GM13976 (cell line): ENCODE measurements at regions not wholly inside any gene's neighbourhood (a gene's known extent, or its start where the extent isn't known, plus 50 kb on each side); places are given as distances from the start of the nearest gene placed in this dataset.

Experiments
- DNase-seq: peaks from one replicate; pipeline ENCODE4 v3.0.0; 2012; ENCODE audit warnings: low spot score
- in situ Hi-C: fragments of 300-500 bp; cut with MboI; formaldehyde crosslinking; loops from one replicate; pipeline ENCODE4 v1.12.0; 2022; ENCODE audit warnings: low sequenced_read_pairs, mixed read lengths, inconsistent platforms; ENCODE audit not compliant: unreplicated experiment
- TF ChIP-seq, protein P1 (sequence below): IDR thresholded peaks from 2 replicates; pipeline ENCODE4 v1.5.1; 2012; ENCODE audit warnings: borderline replicate concordance, mild to moderate bottlenecking; ENCODE audit not compliant: insufficient read depth; ENCODE audit errors: extremely low read depth, missing control alignments, control extremely low read depth

DNA sequence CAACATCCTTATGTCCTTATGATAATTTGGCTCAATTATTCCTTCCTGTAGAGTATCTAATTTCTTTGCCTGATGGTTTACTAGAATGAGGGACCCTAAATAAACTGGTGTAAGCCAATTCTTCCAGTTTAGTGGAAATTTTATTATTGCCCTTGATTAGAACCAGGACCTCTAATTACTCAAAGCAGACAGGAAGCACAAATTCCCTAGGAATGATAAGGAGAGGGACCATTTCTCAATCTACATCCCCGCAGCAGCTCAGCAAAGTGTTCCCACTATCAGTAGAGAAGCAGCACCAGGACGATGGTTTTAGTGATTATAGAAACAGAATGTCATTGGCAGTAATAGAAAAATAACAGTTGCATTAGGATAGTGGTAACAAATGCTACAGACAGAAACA lies 97.1 kb downstream of the PLPPR4 start:
- TF ChIP-seq, protein P1, sequence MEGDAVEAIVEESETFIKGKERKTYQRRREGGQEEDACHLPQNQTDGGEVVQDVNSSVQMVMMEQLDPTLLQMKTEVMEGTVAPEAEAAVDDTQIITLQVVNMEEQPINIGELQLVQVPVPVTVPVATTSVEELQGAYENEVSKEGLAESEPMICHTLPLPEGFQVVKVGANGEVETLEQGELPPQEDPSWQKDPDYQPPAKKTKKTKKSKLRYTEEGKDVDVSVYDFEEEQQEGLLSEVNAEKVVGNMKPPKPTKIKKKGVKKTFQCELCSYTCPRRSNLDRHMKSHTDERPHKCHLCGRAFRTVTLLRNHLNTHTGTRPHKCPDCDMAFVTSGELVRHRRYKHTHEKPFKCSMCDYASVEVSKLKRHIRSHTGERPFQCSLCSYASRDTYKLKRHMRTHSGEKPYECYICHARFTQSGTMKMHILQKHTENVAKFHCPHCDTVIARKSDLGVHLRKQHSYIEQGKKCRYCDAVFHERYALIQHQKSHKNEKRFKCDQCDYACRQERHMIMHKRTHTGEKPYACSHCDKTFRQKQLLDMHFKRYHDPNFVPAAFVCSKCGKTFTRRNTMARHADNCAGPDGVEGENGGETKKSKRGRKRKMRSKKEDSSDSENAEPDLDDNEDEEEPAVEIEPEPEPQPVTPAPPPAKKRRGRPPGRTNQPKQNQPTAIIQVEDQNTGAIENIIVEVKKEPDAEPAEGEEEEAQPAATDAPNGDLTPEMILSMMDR: no peak
- no peak for DNase-seq
- in situ Hi-C loops: no loop called here

DNA sequence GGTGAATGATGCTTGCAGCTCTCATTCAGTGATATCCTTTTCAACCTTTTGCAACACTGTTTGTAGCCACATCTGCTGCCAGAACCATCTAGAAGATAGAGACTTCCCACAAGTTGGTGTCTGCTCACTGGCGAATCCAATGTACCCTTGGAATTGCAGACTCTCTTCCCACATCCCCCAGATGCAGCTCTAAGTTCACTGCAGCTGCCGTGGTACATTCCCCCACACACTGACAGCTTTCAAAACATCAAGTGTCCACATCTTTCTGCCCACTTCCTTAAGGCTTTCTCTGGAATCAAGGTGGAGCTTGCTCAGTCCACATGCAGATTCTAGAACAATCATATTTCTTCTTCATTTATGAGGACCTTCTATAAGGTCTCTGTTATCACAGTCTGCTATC lies 99.2 kb downstream of the PLPPR4 start:
- in situ Hi-C loops: no loop called here
- DNase-seq: no peak
- TF ChIP-seq, protein P1: no peak

DNA sequence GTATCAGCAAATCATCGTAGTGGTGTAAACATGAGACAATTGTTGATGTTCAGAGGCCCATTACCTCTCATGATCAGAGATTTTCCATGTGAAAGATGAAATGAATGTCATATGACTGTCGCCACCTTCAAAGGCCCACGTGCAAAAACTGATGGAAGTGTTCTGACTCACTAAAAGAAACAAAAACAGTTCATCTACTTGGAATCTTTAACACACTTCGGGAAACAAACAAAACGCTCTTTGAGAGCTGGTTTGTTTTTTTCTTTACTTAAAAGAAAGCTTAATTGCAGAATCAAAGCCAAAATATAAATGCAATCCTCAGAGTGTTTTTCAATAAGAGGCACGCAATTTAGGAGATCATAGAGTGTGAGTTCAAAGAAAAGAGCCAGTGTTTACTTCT lies 100.8 kb downstream of the PLPPR4 start:
- no peak for DNase-seq
- TF ChIP-seq, protein P1: no peak
- in situ Hi-C loops: no loop called here

DNA sequence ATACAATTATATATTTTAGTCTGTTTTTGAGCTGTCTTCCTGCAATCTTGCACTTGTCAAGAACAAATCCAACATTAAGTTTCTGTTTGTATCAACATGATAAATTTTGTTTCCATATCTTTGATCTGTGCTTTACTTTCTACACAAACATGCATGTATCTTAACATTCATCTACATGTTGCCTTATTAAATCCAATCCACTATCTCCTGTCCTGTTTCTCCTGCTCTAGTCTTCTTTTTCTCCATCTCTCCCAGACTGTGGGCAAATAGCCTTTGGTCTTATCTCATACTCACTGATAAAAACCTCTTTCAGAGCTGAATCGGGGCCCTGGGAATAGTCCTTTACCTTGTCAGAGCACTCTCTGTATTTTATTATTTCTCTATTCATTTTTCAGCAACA lies 101.3 kb downstream of the PLPPR4 start:
- TF ChIP-seq, protein P1: no peak
- DNase-seq: no peak
- in situ Hi-C loops: no loop called here

DNA sequence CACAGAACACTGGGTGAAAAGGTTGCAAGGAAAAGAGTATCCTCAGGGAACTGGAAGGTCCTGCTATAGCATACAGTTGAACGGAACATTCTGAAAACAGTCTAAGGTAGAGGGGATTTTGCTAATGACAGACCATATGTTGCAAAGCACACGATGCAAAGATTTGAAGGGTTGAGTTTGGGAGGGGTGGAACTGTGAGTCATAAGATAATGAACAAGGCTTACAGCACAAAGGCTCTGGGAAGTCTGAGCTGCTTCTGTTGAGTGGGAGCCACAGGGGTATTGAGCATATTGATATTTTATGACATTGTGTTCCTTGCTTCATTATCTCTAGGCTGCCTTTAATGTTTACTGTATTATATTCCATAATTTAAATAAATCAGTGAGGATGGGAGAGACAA lies 104.9 kb downstream of the PLPPR4 start:
- TF ChIP-seq, protein P1: no peak
- no peak for DNase-seq
- in situ Hi-C loops: no loop called here

DNA sequence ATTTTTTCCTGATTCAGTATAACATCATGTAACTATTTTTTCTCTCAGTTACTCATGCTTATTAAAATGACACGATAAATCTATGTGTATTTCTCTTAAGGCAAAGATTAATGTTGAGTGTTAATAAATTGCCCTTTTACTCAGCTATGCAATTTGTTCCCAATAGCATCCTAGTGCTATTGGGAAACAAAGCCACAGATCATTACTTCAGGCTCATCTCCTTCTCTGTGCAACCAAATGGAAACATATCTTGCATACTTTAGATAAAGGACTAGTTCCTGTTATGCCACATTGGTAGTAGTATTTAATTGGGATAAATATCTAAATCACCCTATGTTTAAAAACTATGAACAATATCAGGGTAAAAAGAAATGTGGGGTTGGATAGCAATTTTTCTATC lies 106.2 kb downstream of the PLPPR4 start:
- in situ Hi-C loops: no loop called here
- no peak for DNase-seq
- TF ChIP-seq, protein P1: no peak

DNA sequence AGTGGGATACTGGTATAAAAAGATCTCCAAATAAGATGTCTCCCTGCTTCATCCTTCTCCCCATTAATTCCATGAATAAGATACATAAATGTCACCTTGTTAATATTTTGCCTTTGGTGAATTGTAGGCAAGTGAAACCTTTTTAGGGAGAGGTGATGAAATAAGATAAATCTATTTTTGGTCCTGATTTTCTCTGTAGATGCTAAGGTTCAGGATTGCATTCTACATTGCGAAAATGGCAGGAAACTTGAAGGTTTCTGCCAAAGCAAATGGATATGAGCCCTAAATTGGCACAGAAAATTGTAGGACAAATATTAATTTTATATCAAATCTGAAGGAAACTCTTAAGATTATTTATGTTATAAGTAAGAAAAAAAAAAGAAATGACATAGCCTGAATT lies 107.1 kb downstream of the PLPPR4 start:
- no peak for DNase-seq
- TF ChIP-seq, protein P1: no peak
- in situ Hi-C loops: no loop called here
